ENCODE measurements at regions not wholly inside any gene's neighbourhood (a gene's known extent, or its start where the extent isn't known, plus 50 kb on each side); places are given as distances from the start of the nearest gene placed in this dataset.

GRCh38 chr4:162221148-162221547 lies 57.3 kb upstream of the FSTL5 start:
- no peaks in the 10 kb centered on the region for H3K23me2 ChIP-seq (ENCODE audit: low read depth, low read length)
- POLR2A ChIA-PET (ENCODE audit: partially characterized antibody): no interaction called here
- H3K36me3 ChIP-seq (ENCODE audit: control insufficient read depth in 2 of 4, insufficient read depth in 4 of 4, low read length in 3 of 4): no peaks in the 10 kb centered on the region

More at GRCh38 chr4:162221148-162221547, 57.3 kb upstream of the FSTL5 start:
- H3K79me1 ChIP-seq (ENCODE audit: low read depth, low read length): no peaks in the 10 kb centered on the region
- H3K79me2 ChIP-seq (ENCODE audit: control insufficient read depth in 1 of 2, insufficient read depth in 2 of 2, low read length in 2 of 2): no peaks in the 10 kb centered on the region
- H3K14ac ChIP-seq (ENCODE audit: insufficient read length): no peak overlapping the region
- DNase-seq (ENCODE audit: low read depth in 1 of 2, low spot score in 2 of 2) (no peak), FAIRE-seq (no peak)
- no peak overlapping the region for H3K27ac ChIP-seq (ENCODE audit: low read depth, low read length)
- no peak overlapping the region for H3K9ac ChIP-seq (replicated peaks in 1 of 4; ENCODE audit: extremely low read depth in 1 of 4, low read depth in 3 of 4, low read length in 3 of 4)
- no peak overlapping the region for H4K5ac ChIP-seq (ENCODE audit: insufficient read length, low read depth, low read length)
- H3K4me1 ChIP-seq (replicated peaks in 1 of 4; ENCODE audit: control insufficient read depth in 3 of 4, insufficient read depth in 4 of 4, low read length in 3 of 4): no peaks in the 10 kb centered on the region
- H3K9me3 ChIP-seq (ENCODE audit: insufficient read depth in 2 of 2, low read depth in 1 of 2, low read length in 1 of 2): no peaks in the 10 kb centered on the region
- H2BK20ac ChIP-seq (ENCODE audit: low read length): no peak overlapping the region
- CTCF ChIA-PET (ENCODE audit: partially characterized antibody): no interaction called here
- H4K20me1 ChIP-seq (replicated peaks in 1 of 2; ENCODE audit: control insufficient read depth in 1 of 2, insufficient read depth in 2 of 2, low read length in 2 of 2): no peaks in the 10 kb centered on the region
- H3K56ac ChIP-seq (replicated peaks; ENCODE audit: insufficient read length, low read depth, low read length): no peak overlapping the region
- no peak overlapping the region for H3K23ac ChIP-seq (ENCODE audit: insufficient read length)
- H2AK5ac ChIP-seq (ENCODE audit: low read depth, low read length): no peak overlapping the region
- no peak overlapping the region for H3K4me2 ChIP-seq (ENCODE audit: insufficient read depth in 1 of 2, low read depth in 2 of 2, low read length in 2 of 2)
- H3K27me3 ChIP-seq (replicated peaks in 1 of 4; ENCODE audit: control insufficient read depth in 3 of 4, extremely low read depth in 1 of 4, insufficient read depth in 3 of 4, low read length in 3 of 4): no peaks in the 10 kb centered on the region
- no peak overlapping the region for H2BK15ac ChIP-seq (ENCODE audit: low read length)
- H2AFZ ChIP-seq (ENCODE audit: low read length): no peak overlapping the region
- no peak overlapping the region for H3K18ac ChIP-seq (ENCODE audit: extremely low read depth, low read length)
- TF ChIP-seq RNF2 (IDR thresholded peaks at IDR 0.05; ENCODE audit: borderline replicate concordance, low read depth, low read length, missing control alignments, poor library complexity, severe bottlenecking) (no peak), E2F6 (IDR thresholded peaks at IDR 0.05) (no peak), CTBP2 (IDR thresholded peaks at IDR 0.05; ENCODE audit: borderline replicate concordance, insufficient read depth, insufficient read length, low read length) (no peak), RXRA (IDR thresholded peaks at IDR 0.05; ENCODE audit: insufficient read depth, low read depth, low read length) (no peak), KDM1A (IDR thresholded peaks at IDR 0.05; ENCODE audit: borderline replicate concordance, low read length) (no peak), POLR2A (IDR thresholded peaks at IDR 0.05; ENCODE audit: control extremely low read depth in 1 of 2, low read depth in 2 of 2, low read length in 2 of 2) (no peak), CBX8 (IDR thresholded peaks at IDR 0.05; ENCODE audit: borderline replicate concordance, low read depth, low read length) (no peak), NRF1 (IDR thresholded peaks at IDR 0.05; ENCODE audit: low read depth, low read length) (no peak), CREB1 (IDR thresholded peaks at IDR 0.05) (no peak)
- no peak overlapping the region for H2BK5ac ChIP-seq (ENCODE audit: low read depth, low read length)
- H4K8ac ChIP-seq (ENCODE audit: extremely low read depth, insufficient read depth, low read length): no peak overlapping the region
- H2BK12ac ChIP-seq (ENCODE audit: low read depth, low read length): no peak overlapping the region
- no peak overlapping the region for H3K4me3 ChIP-seq (ENCODE audit: extremely low read depth in 1 of 4, insufficient read depth in 2 of 4, low read depth in 3 of 4, low read length in 4 of 4)
- no peak overlapping the region for H4K91ac ChIP-seq (replicated peaks; ENCODE audit: insufficient read length, low read length)
- 93% methylated on average over 4 of the region's 4 CpGs; no CpG with 5 or more reads in 1 of the 2 experiments for WGBS, 2 experiments (ENCODE audit: extremely low coverage in 1 of 2, insufficient coverage in 1 of 2, insufficient read length in 1 of 2, insufficient replicate concordance in 2 of 2, low coverage in 1 of 2, low lambda C conversion rate in 2 of 2, missing lambda C conversion rate in 1 of 2)
- H3K4ac ChIP-seq (replicated peaks; ENCODE audit: insufficient read length, low read depth, low read length): no peak overlapping the region
- no peak overlapping the region for H2BK120ac ChIP-seq (replicated peaks; ENCODE audit: low read depth, low read length)

Measured in H1 (cell line).